ENCODE measurements at regions not wholly inside any gene's neighbourhood (a gene's known extent, or its start where the extent isn't known, plus 50 kb on each side); places are given as distances from the start of the nearest gene placed in this dataset.
A peak's percentile ranks its signal among the peaks of the same experiment; 100 is the strongest.

DNA sequence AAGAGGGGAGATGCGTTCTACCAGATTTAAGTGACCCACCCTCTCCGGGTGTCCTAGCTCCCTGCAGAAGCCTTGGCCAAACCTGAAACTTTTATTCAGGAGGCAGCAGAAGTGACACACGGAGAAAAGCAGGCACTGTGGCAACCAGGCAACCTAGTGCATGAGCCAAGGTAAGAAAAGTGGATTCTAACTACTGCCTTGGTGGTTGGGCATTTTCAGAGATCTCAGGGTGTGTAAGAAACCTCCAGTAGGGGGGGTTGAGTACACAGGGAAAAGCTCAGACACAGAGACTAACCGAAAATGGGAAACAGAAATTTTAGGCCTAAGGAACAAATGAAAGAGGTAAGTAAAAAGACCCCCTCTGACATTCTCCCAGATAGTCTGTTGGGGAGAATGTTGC lies 645.7 kb downstream of the ANKRD7 start:
- ChIA-PET CTCF (interaction anchor here (0.6 kb wide), 2 partner anchors 200 to 376 kb away, joined by 3 to 5 read pairs; no protein-coding TSS in a partner anchor), POLR2A (ENCODE audit: low non-redundant PET) (no interaction called here)
- no peak for DNase-seq (ENCODE audit: low spot score)
- no peak overlapping the region for H3K27ac ChIP-seq
- TF ChIP-seq, protein P1, sequence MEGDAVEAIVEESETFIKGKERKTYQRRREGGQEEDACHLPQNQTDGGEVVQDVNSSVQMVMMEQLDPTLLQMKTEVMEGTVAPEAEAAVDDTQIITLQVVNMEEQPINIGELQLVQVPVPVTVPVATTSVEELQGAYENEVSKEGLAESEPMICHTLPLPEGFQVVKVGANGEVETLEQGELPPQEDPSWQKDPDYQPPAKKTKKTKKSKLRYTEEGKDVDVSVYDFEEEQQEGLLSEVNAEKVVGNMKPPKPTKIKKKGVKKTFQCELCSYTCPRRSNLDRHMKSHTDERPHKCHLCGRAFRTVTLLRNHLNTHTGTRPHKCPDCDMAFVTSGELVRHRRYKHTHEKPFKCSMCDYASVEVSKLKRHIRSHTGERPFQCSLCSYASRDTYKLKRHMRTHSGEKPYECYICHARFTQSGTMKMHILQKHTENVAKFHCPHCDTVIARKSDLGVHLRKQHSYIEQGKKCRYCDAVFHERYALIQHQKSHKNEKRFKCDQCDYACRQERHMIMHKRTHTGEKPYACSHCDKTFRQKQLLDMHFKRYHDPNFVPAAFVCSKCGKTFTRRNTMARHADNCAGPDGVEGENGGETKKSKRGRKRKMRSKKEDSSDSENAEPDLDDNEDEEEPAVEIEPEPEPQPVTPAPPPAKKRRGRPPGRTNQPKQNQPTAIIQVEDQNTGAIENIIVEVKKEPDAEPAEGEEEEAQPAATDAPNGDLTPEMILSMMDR (conservative IDR thresholded peaks at IDR 0.05; ENCODE audit: low read depth) = no peak

DNA sequence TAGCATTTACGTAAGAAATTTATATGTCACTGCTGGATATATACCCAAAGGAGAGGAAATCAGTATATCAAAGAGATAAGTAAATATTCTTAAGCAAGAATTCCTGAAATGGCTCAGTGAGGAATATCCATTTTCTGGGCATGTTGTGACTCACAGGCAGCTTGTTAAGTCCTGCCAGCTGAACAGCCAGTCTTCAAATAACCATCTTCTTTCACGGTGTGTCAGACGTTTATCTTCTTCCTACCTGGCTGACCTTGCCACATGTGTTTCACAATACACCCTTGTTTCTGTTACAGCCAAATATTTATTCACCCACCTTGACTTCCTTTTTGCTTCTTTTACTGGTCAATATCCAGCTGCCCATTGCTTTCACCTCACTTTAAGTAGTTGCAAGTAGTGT lies 648.1 kb downstream of the ANKRD7 start:
- DNase-seq (ENCODE audit: low spot score) = peak; percentile 62
- TF ChIP-seq, protein P1 (conservative IDR thresholded peaks at IDR 0.05; ENCODE audit: low read depth) = no peak
- ChIA-PET CTCF (interaction anchor here (0.7 to 1.0 kb wide), 2 partner anchors 100 to 426 kb away, joined by 3 read pairs; no protein-coding TSS in a partner anchor), POLR2A (ENCODE audit: low non-redundant PET) (no interaction called here)
- no peak overlapping the region for H3K27ac ChIP-seq

DNA sequence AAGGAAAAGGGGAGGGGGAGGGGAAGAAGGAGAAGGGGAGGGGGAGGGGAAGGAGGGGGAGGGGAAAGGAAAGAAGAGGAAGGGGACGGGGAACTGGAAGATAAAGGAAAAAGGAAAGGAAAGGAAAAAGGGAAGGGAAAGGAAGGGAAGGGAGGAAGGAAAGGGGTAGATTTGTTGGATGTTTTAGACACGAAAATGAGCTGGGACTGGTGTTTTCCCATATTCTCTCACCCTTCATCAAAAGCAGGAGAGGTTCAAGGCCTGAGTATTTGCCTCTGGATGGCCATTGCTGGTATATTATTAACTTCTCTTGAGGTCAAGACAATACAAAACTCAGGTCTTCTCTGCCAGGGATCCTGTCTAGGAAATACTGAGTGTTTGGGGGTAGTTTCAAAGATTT lies 652.7 kb downstream of the ANKRD7 start:
- CTCF ChIA-PET = no interaction called here
- DNase-seq (ENCODE audit: low spot score) = no peak
- TF ChIP-seq, protein P1 (conservative IDR thresholded peaks at IDR 0.05; ENCODE audit: low read depth) = no peak
- POLR2A ChIA-PET (ENCODE audit: low non-redundant PET) = no interaction called here
- H3K27ac ChIP-seq = no peak overlapping the region

DNA sequence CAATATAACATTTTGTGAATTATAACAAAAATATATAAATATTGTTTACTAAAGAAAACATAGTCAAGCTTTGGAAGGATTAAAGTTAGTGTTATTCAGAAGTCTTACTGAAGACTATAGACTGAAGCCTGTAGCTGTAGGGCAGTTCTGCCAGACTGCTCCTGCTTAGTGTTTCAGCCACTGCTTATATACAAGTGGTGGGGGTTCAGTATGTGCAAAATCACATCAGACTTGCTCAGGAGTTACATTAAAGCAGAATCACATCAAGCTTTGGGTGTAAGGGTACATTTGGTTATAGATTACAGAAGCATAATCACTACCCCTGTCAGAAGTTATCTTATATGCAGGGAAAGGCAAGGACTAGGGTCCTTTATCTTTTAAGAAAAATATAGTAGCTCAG lies 653.8 kb downstream of the ANKRD7 start:
- DNase-seq (ENCODE audit: low spot score) = no peak
- CTCF ChIA-PET = no interaction called here
- no peak overlapping the region for H3K27ac ChIP-seq
- POLR2A ChIA-PET (ENCODE audit: low non-redundant PET) = no interaction called here
- TF ChIP-seq, protein P1 (conservative IDR thresholded peaks at IDR 0.05; ENCODE audit: low read depth) = no peak

DNA sequence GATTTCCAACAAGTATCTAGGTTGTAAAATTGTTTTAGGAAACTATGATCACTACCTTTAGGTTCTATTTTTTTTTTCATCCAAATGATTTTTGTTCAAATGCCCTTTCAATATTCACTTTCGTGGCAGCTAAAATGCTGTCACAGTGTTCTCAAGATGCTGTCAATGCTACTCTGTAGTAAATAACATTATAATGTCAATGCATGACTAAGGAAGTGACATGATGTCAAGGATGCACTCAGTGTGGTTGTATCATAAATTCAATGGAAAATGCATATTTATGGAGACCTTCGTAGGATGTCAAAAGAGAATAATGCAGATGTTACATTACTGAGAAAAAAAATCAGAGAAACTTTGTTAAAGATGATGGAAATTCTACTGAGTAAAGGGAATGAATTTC lies 673.8 kb downstream of the ANKRD7 start:
- CTCF ChIA-PET = no interaction called here
- POLR2A ChIA-PET (ENCODE audit: low non-redundant PET) = no interaction called here

DNA sequence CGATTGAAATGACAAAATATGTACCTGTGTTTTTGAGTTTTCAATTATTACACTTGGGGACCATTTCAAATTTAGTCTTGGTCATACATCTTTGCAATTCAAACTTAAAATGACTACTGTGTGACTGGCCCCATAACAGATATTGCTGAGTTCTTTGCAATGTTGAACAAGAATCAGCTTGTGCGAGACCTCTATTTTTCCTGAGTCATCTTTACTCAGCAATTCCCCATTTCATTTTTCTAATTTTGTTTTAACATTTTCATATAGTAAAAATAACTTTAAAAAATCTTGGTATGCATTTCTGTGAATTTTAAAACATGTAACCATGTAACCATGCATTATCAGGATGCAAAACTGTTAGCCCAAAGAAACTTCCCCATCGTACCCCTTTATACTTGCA lies 678.1 kb downstream of the ANKRD7 start:
- TF ChIP-seq, protein P1 (conservative IDR thresholded peaks at IDR 0.05; ENCODE audit: low read depth) = no peak
- ChIA-PET CTCF (no interaction called here), POLR2A (ENCODE audit: low non-redundant PET) (no interaction called here)
- no peak overlapping the region for H3K27ac ChIP-seq
- DNase-seq (ENCODE audit: low spot score) = peak; percentile 0

More for the DNA sequence above, 673.8 kb downstream of the ANKRD7 start:
- no peak for DNase-seq (ENCODE audit: low spot score)
- no peak overlapping the region for H3K27ac ChIP-seq
- TF ChIP-seq, protein P1 (conservative IDR thresholded peaks at IDR 0.05; ENCODE audit: low read depth) = no peak

All from RWPE1 (cell line).